ENCODE measurements at regions not wholly inside any gene's neighbourhood (a gene's known extent, or its start where the extent isn't known, plus 50 kb on each side); places are given as distances from the start of the nearest gene placed in this dataset.

DNA sequence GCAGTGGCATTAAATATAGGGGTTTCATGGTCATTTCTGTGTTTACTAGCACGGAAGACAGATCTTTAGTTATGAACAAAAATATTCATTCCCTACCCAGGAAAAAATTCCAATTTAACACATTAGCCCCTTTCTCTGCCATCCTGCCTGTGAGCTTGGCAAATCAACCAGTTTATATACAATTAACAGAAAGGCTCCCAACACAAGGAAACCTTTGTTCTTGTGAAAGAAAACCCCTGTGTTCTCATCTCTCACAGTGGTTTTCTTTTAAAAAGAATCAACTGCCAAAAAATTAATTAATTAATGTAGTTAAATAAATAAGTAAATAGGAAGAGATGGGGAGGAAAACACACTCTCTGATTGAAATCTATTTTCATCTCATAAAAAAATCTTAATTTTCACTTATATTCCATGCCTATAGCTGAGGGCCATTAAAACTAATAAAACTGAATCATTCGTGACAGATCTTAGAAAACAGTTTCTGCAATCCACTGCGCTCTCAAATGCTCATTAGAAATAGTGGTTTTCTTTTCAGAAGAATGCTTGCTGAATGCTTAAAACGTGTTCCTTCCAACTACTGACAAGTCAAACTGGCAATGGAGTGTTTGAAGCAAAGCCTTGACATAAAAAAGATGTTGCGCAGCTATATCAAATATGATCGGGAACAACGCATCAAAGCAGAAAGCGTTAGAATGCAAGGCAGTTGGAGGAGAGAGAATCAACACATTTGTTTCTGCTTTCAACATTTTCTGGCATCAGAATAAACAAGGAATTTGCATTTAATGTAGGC is 387.7 kb downstream of the TLR4 start:
- ChIA-PET CTCF (no interaction called here), POLR2A (no interaction called here)
- Histone ChIP-seq H3K9me3 (ENCODE audit: control insufficient read depth in 2 of 3, low read length in 3 of 3) (no peaks in the 10 kb centered on the region), H3K4me3 (ENCODE audit: low read length) (no peak overlapping the region), H3K4me1 (ENCODE audit: control insufficient read depth in 2 of 2, insufficient read depth in 2 of 2, low read length in 2 of 2) (no peaks in the 10 kb centered on the region), H3K36me3 (ENCODE audit: control insufficient read depth in 2 of 3, insufficient read depth in 3 of 3, low read length in 3 of 3) (no peaks in the 10 kb centered on the region), H3K27me3 (ENCODE audit: control insufficient read depth in 2 of 2, insufficient read depth in 2 of 2, low read length in 2 of 2) (no peaks in the 10 kb centered on the region), H3K27ac (ENCODE audit: low read depth, low read length) (no peak overlapping the region)
- ATAC-seq (no peak), DNase-seq (no peak)
- Mint-ChIP-seq H3K36me3 (no peaks in the 10 kb centered on the region), H3K4me3 (no peak overlapping the region), H3K27ac (no peak overlapping the region), H3K9me3 (peaks cover 0 to 15% (median 0%) of the 10 kb centered on the region in 11 donors), H3K27me3 (peaks cover 0 to 8% (median 0%) of the 10 kb centered on the region in 5 donors), H3K4me1 (no peaks in the 10 kb centered on the region)
- intact Hi-C loops (cut with micrococcal nuclease): no loop called here

DNA sequence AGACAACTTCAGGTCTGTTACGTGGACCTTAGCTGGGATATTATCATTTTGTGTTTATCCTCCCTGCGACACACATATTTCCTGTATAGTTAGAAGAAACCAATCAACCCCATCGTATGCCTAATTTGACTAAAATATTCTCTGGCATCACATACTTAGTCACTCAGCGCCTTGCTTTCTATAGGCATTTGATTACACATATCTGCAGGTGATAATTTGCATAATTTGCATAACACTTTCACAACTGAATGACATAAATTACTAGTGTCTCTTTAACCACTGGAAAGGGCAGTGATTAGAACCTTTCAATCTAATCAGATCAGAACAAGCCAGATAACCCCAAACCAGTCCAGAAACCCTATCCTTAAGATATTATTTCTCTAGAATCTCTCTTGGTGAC is 390.2 kb downstream of the TLR4 start:
- H3K9me3 ChIP-seq (ENCODE audit: control insufficient read depth in 2 of 3, low read length in 3 of 3): no peaks in the 10 kb centered on the region
- ATAC-seq: no peak
- H3K4me1 Mint-ChIP-seq: no peaks in the 10 kb centered on the region
- H3K4me3 Mint-ChIP-seq: no peak overlapping the region
- no peaks in the 10 kb centered on the region for H3K36me3 ChIP-seq (ENCODE audit: control insufficient read depth in 2 of 3, insufficient read depth in 3 of 3, low read length in 3 of 3)
- no peak overlapping the region for H3K27ac ChIP-seq (ENCODE audit: low read depth, low read length)
- no peaks in the 10 kb centered on the region for H3K36me3 Mint-ChIP-seq
- H3K4me3 ChIP-seq (ENCODE audit: low read length): no peak overlapping the region
- H3K27me3 ChIP-seq (ENCODE audit: control insufficient read depth in 2 of 2, insufficient read depth in 2 of 2, low read length in 2 of 2): no peaks in the 10 kb centered on the region
- no peaks in the 10 kb centered on the region for H3K4me1 ChIP-seq (ENCODE audit: control insufficient read depth in 2 of 2, insufficient read depth in 2 of 2, low read length in 2 of 2)
- peaks cover 0 to 11% (median 0%) of the 10 kb centered on the region in 11 donors for H3K9me3 Mint-ChIP-seq
- intact Hi-C loops (cut with micrococcal nuclease): no loop called here
- POLR2A ChIA-PET: no interaction called here
- DNase-seq: no peak
- CTCF ChIA-PET: no interaction called here
- peaks cover 0 to 4% (median 0%) of the 10 kb centered on the region in 5 donors for H3K27me3 Mint-ChIP-seq
- no peak overlapping the region for H3K27ac Mint-ChIP-seq

- H3K9me3 Mint-ChIP-seq: peaks cover 0 to 8% (median 0%) of the 10 kb centered on the region in 11 donors
- Histone ChIP-seq H3K4me1 (ENCODE audit: control insufficient read depth in 2 of 2, insufficient read depth in 2 of 2, low read length in 2 of 2) (no peaks in the 10 kb centered on the region), H3K9me3 (ENCODE audit: control insufficient read depth in 2 of 3, low read length in 3 of 3) (no peaks in the 10 kb centered on the region), H3K36me3 (ENCODE audit: control insufficient read depth in 2 of 3, insufficient read depth in 3 of 3, low read length in 3 of 3) (no peaks in the 10 kb centered on the region), H3K4me3 (ENCODE audit: low read length) (no peak overlapping the region), H3K27me3 (ENCODE audit: control insufficient read depth in 2 of 2, insufficient read depth in 2 of 2, low read length in 2 of 2) (no peaks in the 10 kb centered on the region), H3K27ac (ENCODE audit: low read depth, low read length) (no peak overlapping the region)
- no peak overlapping the region for H3K27ac Mint-ChIP-seq
- DNase-seq (no peak), ATAC-seq (no peak)
- intact Hi-C loops (cut with micrococcal nuclease): no loop called here
- H3K4me3 Mint-ChIP-seq: no peak overlapping the region
- no peaks in the 10 kb centered on the region for H3K4me1 Mint-ChIP-seq
- H3K27me3 Mint-ChIP-seq: peaks cover 0 to 10% (median 0%) of the 10 kb centered on the region in 5 donors
- ChIA-PET POLR2A (no interaction called here), CTCF (no interaction called here)
- H3K36me3 Mint-ChIP-seq: no peaks in the 10 kb centered on the region
Observed at GRCh38 chr9:118100529-118101419, 396.6 kb downstream of the TLR4 start.

- Mint-ChIP-seq H3K4me1 (no peaks in the 10 kb centered on the region), H3K27me3 (peaks cover 0 to 10% (median 3%) of the 10 kb centered on the region in 5 donors)
- POLR2A ChIA-PET: no interaction called here
Observed at GRCh38 chr9:118104363-118104762, 400.2 kb downstream of the TLR4 start.

DNA sequence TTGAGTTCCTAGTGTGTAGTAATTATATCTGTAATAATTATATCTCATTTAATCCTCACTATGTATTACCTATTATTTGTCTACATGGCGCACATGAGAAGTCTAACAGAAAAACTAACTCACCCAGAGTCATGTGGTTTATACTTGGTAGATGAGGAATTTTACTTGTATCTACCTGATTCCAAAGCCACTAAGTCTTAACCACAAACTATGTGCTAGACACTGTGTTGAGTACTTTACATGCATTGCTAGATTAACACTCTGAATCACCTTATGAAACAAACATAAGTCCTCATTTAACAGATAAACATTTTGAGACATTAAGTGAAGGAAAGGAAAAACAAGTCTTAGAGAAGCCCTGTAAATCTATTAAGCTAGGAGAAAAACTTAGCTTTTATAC is 404.8 kb downstream of the TLR4 start:
- ATAC-seq: no peak
- CTCF ChIA-PET: no interaction called here
- Histone ChIP-seq H3K4me1 (ENCODE audit: control insufficient read depth in 2 of 2, insufficient read depth in 2 of 2, low read length in 2 of 2) (no peaks in the 10 kb centered on the region), H3K27ac (ENCODE audit: low read depth, low read length) (no peak overlapping the region), H3K4me3 (ENCODE audit: low read length) (no peak overlapping the region), H3K9me3 (ENCODE audit: control insufficient read depth in 2 of 3, low read length in 3 of 3) (no peaks in the 10 kb centered on the region), H3K36me3 (ENCODE audit: control insufficient read depth in 2 of 3, insufficient read depth in 3 of 3, low read length in 3 of 3) (no peaks in the 10 kb centered on the region), H3K27me3 (ENCODE audit: control insufficient read depth in 2 of 2, insufficient read depth in 2 of 2, low read length in 2 of 2) (no peaks in the 10 kb centered on the region)
- Mint-ChIP-seq H3K4me1 (no peaks in the 10 kb centered on the region), H3K27me3 (peaks cover 0 to 12% (median 5%) of the 10 kb centered on the region in 5 donors), H3K27ac (no peak overlapping the region), H3K9me3 (peaks cover 0 to 4% (median 0%) of the 10 kb centered on the region in 11 donors), H3K4me3 (no peak overlapping the region), H3K36me3 (no peaks in the 10 kb centered on the region)
- POLR2A ChIA-PET: no interaction called here
- no peak for DNase-seq
- intact Hi-C loops (cut with micrococcal nuclease): no loop called here

More at GRCh38 chr9:118104363-118104762, 400.2 kb downstream of the TLR4 start:
- Histone ChIP-seq H3K9me3 (ENCODE audit: control insufficient read depth in 2 of 3, low read length in 3 of 3) (no peaks in the 10 kb centered on the region), H3K4me3 (ENCODE audit: low read length) (no peak overlapping the region), H3K27ac (ENCODE audit: low read depth, low read length) (no peak overlapping the region), H3K4me1 (ENCODE audit: control insufficient read depth in 2 of 2, insufficient read depth in 2 of 2, low read length in 2 of 2) (no peaks in the 10 kb centered on the region), H3K27me3 (ENCODE audit: control insufficient read depth in 2 of 2, insufficient read depth in 2 of 2, low read length in 2 of 2) (no peaks in the 10 kb centered on the region), H3K36me3 (ENCODE audit: control insufficient read depth in 2 of 3, insufficient read depth in 3 of 3, low read length in 3 of 3) (no peaks in the 10 kb centered on the region)
- H3K36me3 Mint-ChIP-seq: no peaks in the 10 kb centered on the region
- intact Hi-C loops (cut with micrococcal nuclease): no loop called here
- no peak for DNase-seq
- CTCF ChIA-PET: interaction anchor here (0.5 kb wide), 1 partner anchor 1242 kb away, joined by 3 read pairs; no protein-coding TSS in a partner anchor
- H3K27ac Mint-ChIP-seq: no peak overlapping the region
- H3K4me3 Mint-ChIP-seq: no peak overlapping the region
- ATAC-seq: no peak
- H3K9me3 Mint-ChIP-seq: peaks cover 0 to 8% (median 0%) of the 10 kb centered on the region in 11 donors

DNA sequence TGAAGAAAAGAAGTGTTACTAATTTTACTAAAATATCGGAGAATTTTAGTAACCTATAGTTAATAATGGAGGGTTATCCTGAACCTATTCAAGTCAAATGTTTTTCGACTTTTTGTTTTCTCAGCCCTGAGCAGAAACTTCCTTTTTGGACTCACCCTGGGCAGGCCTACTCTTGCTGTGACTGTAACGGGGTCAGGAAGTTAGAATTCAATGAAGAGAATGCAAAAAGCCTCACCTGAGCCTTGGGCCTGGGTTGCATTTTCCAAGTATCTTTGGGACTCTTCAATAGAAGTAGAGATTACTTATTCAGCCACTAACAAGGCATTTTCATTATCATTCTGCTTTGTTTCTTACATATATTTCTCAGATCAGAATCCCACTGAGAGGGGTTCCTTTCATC is 405.3 kb downstream of the TLR4 start:
- ChIA-PET CTCF (no interaction called here), POLR2A (no interaction called here)

More for the DNA sequence above, 405.3 kb downstream of the TLR4 start:
- no peak for ATAC-seq
- Histone ChIP-seq H3K27me3 (ENCODE audit: control insufficient read depth in 2 of 2, insufficient read depth in 2 of 2, low read length in 2 of 2) (no peaks in the 10 kb centered on the region), H3K27ac (ENCODE audit: low read depth, low read length) (no peak overlapping the region), H3K4me3 (ENCODE audit: low read length) (no peak overlapping the region), H3K4me1 (ENCODE audit: control insufficient read depth in 2 of 2, insufficient read depth in 2 of 2, low read length in 2 of 2) (no peaks in the 10 kb centered on the region), H3K36me3 (ENCODE audit: control insufficient read depth in 2 of 3, insufficient read depth in 3 of 3, low read length in 3 of 3) (no peaks in the 10 kb centered on the region), H3K9me3 (ENCODE audit: control insufficient read depth in 2 of 3, low read length in 3 of 3) (no peaks in the 10 kb centered on the region)
- no peaks in the 10 kb centered on the region for H3K4me1 Mint-ChIP-seq
- intact Hi-C loops (cut with micrococcal nuclease): no loop called here
- H3K27ac Mint-ChIP-seq: no peak overlapping the region
- no peak overlapping the region for H3K4me3 Mint-ChIP-seq
- H3K9me3 Mint-ChIP-seq: peaks cover 0 to 4% (median 0%) of the 10 kb centered on the region in 11 donors
- no peak for DNase-seq
- peaks cover 0 to 7% (median 5%) of the 10 kb centered on the region in 5 donors for H3K27me3 Mint-ChIP-seq
- H3K36me3 Mint-ChIP-seq: no peaks in the 10 kb centered on the region

Measured in naive thymus-derived CD4-positive, alpha-beta T cell (primary cell).